HG02678 (cell line): ENCODE measurements at regions not wholly inside any gene's neighbourhood (a gene's known extent, or its start where the extent isn't known, plus 50 kb on each side); places are given as distances from the start of the nearest gene placed in this dataset.
A peak's percentile ranks its signal among the peaks of the same experiment; 100 is the strongest.
"Not testable (repeated sequence)": the region's sequence is repeated elsewhere in the genome, so short reads cannot be mapped to it uniquely, and the experiment has no call there.

Experiments used
- ATAC-seq: cut with Tn5 transposase; IDR thresholded peaks from one replicate; pipeline ENCODE4 v1.9.1; 2021; ENCODE audit warnings: mild to moderate bottlenecking, moderate library complexity; ENCODE audit not compliant: unreplicated experiment

DNA sequence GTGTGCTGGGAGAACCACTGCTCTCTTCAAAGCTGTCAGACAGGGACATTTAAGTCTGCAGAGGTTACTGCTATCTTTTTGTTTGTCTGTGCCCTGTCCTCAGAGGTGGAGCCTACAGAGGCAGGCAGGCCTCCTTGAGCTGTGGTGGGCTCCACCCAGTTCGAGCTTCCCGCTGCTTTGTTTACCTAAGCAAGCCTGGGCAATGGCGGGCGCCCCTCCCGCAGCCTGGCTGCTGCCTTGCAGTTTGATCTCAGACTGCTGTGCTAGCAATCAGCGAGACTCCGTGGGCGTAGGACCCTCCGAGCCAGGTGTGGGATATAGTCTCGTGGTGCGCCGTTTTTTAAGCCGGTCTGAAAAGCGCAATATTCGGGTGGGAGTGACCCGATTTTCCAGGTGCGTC, 164.0 kb downstream of the HRH4 start:
- not testable (repeated sequence) for ATAC-seq

DNA sequence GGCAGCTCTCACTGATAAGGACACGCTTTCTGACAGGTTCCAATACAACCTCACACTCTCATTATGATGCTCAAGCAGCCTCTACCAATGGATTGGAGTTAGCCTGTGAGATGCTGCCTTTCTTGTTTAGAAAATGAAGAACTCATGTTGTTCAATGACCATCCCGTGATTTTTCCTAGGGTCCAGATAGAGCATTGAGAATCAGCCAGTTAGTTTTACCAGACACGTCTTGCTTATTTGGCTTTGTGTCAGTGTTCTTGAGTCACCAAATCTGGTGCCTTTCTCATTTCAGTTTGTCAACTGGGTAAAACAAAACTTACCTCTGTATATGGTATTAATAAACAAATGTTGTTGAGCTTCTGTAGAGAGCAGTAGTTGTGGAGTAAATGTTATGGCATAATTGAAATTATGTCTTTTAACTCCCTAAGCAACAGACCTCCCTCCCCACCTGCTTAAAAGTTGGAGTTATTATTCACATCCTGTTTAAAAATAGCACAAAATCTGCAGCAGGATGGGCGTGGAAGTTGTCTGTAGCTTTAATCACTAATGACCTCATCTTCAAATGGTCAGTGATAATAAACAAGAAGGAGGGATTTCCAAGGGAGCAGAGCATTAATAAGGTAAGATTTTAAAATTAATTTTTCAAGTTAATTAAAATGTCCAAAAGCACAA, 167.3 kb downstream of the HRH4 start:
- ATAC-seq, result no peak

DNA sequence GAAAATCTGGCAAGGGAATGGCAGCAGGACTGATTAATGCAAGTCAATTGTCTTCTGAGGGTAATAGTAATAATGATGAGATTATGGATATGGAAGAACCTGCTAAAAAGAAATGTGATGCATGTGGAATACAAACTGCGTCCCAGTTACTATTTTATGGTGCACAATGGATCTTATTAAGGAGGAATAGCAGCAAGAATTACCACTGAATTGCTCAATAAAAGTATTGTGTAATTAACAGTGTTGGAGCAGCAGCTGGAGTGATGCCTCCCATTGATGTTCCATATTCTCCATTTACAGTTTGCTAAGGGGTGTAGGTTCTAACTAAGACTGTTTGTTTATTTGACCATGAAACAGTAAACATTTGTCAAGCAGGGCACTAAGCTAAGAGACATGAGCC, 167.9 kb downstream of the HRH4 start:
- no peak for ATAC-seq

GRCh38 chr18:24629921-24630320, 169.5 kb downstream of the HRH4 start:
- ATAC-seq, result no peak

DNA sequence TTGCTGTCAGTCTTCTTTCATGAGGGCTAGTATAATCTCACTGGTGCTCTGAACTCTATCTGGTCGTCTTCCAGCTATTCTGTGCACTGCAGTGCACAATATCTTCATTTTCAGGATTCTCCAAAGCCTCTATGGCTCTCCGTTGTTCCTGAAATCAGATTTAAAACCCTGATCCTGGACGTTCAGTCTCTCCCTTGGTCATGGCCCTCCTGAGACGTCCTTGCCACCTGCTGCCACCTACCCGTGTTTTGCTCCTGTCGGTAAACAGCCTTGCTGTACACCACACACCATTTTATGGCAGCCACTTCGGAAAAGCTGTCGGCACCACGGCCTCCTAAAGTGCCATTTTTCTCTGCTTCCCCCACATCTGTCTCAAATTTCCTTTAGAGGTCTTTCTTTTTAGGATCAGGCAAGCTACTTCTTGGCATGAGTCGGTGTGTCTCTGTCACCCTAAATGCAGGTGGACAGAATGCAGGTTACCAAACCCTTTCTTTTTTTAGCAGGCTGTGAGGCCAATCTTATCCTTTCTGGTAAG, 170.0 kb downstream of the HRH4 start:
- ATAC-seq, result no peak

GRCh38 chr18:24631243-24632025, 171.0 kb downstream of the HRH4 start:
- ATAC-seq, result no peak

DNA sequence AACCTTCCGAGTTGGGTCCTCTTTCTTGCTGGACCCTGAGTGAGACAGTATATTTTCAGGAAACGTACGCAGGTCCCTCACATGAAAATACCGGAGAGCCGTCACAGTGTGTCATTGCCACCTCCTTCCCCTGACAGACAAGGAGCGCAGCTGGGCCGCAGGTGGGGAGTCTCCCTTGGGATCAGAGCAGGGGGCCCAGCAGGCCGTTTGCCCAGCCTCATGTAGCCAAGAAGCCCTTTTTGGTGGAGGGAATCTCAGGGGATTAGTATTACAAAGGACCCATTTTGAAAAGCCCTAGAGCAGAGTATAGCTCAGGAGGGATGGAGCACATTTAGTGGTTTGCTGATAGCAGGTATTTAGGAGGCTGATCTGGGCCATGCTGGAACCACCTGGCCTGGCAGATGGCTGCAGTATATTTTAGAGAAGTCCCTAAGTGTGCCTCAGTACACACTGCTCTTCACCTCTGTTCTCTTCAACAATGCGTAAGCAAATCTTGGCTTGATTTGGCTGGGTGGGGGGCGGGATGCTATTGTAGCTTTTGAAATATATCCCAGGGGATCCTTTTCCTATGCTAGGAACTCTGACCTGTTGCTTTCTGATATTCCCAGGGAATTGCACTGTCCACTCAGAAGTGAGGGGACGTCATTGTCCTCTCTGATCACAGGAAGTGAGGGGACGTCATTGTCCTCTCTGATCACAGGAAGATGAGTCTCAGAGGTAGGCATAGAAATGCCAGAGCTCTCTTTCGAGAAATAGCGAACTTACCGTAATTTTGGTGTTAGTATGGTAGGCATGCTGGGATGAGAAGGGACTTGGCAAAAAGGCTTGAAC, 171.9 kb downstream of the HRH4 start:
- no peak for ATAC-seq

DNA sequence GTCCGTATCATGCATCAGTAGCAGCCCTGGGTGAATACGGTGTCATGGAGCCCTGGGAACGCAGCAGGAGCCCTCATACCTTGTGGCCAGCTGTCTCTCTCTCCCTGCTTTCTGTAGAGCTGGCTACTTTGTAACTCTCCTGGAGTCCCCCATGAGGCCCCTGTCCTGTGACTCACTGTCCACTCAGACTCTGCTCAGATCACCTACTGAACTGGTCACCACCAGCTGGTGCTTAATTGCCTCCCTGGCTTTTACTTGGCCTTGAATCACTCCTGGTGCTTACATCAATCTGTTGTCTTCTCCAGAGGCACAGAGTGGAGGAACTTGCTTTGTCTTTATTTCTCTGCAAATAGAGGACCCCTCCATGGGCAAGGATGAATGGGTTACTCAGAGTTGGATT, 172.7 kb downstream of the HRH4 start:
- ATAC-seq, result no peak

DNA sequence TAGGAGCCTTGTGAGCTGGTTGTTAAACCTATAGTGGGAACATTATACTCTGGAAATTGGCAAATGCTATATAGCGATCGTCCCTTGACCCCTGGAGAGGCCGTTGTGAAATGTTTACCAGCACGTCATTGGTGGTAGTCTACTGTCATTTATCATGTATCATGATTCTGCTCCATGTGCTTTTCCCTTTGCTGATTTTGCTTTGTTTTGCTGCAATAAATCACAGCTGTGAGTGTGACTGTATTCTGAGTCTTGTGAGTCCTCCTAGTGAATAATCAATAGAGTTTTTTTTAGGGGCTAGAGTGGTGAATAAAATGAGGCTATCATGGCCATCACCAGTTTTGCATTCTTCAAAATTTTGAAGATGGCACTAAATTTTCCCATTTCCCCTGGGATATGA, 189.1 kb downstream of the HRH4 start:
- no peak for ATAC-seq

GRCh38 chr18:24651434-24651833, 191.0 kb downstream of the HRH4 start:
- no peak for ATAC-seq

DNA sequence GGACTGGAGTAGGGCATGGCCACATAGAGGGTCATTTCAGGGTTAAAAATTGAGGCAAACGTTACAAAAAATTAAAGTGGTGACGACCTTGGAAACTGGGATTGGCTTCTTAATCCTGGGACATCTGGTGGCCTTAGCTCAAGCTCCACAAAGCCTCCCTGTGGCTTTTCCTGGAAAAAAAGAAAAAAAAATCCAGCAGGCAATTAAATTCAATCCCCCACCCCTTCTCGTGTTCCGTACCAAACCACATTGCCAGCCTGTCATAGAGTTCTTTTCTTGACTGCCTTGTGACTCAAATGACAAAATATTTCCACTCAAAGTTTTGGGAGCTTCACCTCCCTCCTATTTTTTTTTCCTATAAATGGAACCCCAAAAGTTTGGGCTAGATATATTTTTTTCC, 195.6 kb downstream of the HRH4 start:
- no peak for ATAC-seq

DNA sequence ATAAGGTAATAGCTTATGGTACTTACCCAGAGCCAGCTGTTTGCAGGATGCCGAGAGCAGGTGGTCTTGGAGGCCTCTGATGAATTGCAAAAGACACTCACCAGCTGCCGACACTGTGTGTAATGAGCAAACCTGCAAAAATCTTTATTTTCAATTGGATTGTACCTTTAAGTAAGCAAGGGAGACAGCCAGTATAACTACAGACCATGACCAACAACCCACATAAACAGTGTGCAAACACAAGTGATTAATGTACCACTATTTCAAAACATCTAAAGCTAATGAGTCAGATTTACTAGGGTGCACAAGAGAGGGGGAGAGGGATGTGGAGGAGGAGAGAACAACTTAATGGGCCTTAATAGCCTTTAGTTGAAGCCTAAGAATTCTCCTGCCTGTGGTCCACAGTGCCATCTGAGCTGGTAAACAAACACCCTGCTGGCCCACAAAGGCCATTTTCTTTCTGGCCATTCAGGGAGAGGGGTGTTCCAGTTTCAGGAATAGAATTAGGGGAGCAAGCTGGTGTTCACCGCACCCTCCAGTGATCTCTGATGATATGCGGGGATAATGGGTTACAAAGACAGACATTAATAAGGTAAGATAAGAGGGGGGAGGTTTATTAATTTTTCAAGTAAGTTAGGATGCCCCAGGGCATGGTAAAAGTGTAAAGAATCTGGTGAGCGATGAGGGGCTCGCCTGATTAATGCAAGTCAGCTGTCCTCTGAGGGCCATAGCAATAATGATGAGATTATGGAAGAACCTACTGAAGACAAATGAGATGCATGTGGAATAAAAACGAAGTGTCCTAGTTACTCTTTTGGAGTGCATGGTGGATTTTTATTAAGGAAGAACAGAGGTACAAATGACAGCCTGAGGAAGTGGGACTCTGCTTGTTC, 196.4 kb downstream of the HRH4 start:
- no peak for ATAC-seq

DNA sequence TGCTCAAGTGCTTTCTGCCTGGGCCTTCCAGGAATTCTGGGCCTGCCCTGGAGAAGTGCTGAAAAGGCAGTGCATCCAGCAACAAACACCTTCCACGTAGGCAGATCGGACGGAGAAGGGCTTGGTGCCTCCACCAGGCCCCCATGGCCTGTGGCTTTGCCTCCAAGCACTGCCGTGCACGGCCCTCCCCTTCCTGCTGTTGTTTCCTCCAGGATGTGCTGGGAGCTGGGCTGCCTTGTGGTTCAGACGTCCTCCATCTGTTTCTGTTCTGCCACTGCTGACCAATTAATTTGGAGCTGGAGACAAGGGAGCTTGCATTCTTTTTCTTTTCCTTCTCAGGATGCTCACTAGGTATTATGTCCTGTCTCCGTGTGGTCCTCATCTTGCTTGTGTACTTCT, 197.0 kb downstream of the HRH4 start:
- ATAC-seq, result no peak

DNA sequence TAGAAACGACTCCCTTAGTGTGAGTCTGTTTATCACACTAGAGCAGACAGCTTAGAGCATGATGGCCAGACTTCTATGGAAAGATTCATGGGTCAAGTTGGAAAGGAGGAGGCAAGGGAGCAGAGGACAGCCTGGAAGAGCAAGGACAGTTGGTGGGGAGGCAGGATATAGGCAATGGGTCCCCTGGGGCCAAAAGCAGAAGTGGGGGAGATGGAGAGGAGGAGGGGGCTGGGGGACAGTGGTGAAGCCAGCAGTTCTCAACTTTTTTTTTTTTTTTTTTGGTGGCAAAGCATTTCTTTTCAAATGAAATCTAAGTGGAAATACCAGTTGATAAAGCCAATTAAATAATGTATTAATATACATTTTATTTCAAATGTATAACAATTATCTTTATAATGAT, 197.9 kb downstream of the HRH4 start:
- no peak for ATAC-seq

- peak; percentile 91 for ATAC-seq
Observed at GRCh38 chr18:24659827-24660720, 199.6 kb downstream of the HRH4 start.

DNA sequence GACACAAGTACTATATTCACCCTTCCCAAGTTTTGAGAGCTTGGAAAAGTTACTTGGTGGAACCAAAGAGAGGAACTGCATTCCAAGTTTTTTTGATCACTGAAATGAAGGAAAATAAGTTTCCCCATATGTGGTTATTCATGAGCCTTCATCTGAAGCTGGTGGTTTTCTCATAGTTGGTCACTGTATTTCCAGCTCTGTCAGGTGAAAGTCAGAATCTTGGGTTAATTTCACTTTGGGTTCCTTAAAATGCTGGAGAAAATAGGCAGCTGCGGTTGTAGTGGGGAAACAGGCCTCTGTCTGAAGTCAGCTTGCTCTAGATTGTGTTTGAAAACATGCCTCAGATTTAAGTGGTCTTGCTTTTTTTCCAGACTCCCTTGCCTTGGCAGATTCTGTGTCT, 200.5 kb downstream of the HRH4 start:
- no peak for ATAC-seq

DNA sequence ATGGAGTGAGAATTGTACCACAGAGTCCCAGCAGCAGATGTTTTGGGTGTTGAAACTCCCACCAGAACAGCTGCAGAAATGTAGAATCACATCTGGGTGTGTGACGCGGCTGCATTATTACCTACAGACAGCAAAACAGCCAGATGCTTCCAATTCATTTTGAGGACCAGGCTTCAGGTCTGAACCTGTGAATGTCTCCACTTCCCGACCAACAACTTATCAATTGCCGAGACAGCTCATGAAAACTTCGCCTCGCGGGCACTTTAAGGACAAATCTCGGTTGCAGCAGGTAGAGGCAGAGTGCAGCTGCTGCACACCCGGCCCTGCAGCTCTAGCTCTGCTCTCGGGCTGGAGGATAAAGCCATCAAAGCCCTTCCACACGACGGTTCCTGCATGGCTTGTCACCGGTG, 202.0 kb downstream of the HRH4 start:
- ATAC-seq, result no peak

- no peak for ATAC-seq
Observed at GRCh38 chr18:24663026-24663425, 202.6 kb downstream of the HRH4 start.

- ATAC-seq, result no peak
Observed at GRCh38 chr18:24669015-24669414, 208.6 kb downstream of the HRH4 start.
